CD1c-positive myeloid dendritic cell (primary cell): ENCODE measurements at regions not wholly inside any gene's neighbourhood (a gene's known extent, or its start where the extent isn't known, plus 50 kb on each side); places are given as distances from the start of the nearest gene placed in this dataset.
"Not testable (repeated sequence)": the region's sequence is repeated elsewhere in the genome, so short reads cannot be mapped to it uniquely, and the experiment has no call there.

Experiments
- DNase-seq: peaks from one replicate; pipeline ENCODE4 v3.0.0-alpha.2; 2016; ENCODE audit errors: extremely low spot score

DNA sequence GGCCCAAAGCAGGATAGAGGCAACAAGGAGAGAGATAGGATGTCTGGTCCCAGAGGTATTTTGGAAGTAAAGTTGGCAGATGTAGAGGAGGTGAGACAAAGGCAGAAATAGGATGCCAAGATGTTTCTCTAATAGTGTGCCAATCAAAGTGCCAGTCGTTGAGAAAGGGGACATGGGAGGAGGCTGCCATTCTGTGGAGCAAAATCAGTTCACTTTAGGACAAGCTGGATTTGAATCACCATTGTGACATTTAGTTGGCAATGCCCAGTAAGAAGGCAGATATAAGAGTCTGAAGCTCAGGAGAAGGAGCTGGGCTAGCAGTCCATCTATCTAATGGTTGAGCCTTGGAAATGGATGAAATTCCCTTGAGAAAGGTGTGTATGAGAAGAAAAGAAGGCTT is 53.8 kb downstream of the ADRB2 start:
- DNase-seq, result no peak

DNA sequence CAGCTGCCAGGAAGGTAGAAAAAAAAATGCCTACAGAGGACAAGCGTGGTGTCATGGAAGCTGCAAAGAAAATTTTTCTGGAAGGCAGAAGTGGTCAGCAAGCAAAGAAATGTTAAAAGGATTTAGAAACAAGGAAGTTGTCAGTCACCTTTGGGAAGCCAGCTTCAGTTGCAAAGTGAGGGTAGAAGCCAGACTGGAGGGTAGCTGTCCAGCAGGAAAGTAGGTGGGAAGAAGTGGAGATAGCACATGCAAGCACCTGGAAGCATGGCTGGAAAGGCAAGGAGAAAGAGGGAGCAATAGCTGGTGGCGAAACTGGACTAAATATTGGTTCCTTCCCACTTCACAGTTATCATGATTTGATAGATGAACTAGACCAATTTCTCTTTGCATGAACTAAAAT is 54.3 kb downstream of the ADRB2 start:
- peak; percentile 20 for DNase-seq

DNA sequence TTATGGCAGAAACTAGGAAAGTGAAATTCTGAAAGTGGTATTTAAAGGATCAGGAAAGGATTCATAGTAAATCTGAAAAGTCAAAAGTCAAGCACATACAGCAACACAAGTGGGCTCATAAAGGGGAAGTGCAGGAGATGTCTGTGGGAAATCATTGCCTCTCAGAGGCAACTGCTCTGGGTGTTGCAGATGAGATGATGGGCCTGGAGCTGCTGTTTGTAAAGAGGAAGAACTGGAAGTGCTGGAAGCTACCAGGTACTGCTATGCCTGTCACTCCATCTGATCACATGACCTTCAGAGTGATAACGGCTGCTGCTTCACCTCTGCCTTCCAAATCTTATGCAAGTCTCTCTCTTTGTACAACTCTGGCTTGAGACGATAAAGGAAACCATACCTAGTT is 55.9 kb downstream of the ADRB2 start:
- peak; percentile 45 for DNase-seq

DNA sequence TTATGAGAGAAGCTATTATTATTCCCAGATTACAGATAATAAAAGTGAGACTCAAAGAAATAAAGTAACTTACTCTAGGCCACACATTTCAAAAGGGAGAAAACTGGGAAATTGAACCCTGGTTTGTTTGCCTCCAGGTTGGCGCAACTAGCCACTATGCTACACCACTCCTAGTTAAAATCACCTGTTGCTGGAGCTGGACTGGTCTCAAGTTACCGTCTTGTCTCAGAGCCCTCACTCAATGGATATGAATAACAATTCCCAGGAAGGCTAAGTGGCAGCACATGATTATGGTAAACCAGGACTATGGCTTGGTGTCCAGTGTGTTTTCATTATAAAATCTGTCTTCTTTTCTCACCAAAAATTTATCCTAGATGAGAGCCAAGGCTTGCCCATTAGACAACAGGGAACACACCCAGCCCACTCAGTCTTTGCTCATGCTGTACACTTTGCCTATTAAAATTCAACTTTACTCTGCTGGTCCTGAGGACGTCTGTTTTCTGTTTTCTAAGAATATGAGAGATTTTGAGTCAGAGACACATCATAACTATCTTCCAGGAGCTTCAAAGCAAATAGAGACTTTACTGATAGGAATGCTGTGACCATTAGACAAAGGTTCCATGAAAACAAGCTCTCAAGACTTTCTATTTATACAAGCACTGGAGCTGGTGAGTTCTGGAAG is 58.1 kb downstream of the ADRB2 start:
- DNase-seq, result no peak

DNA sequence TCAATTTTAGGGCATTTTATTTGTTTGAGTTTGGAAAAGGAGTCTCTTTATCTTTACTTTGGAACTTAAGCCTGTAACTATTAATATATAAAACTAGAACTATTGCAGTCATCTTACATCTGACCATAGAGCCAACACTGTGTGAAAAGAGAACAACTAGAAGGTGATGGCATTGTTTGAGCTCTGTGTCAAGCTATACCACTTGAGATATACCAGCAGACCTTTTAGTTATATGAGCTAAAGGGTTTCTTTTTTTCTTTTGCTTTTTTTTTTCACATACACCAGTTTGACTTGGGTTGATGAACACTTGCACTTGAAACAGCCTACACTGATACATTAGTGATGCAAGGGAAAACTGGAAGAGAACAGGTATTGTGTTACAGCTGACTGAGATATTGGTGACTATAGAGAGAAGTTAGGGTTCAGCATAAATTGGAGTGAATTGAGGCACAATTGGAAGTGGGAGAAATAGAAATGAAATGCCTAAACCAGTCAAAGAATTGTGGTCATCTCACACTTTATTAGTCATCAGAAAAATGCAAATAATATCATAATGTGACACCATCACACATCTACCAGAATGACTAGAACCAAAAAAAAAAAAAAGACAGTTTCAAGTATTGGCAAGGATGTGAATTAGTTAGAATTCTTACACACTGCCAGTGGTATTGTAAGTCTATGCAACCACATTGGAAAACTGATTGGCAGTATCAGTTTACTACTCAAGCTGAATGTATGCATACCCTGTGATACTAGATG is 60.9 kb downstream of the ADRB2 start:
- no peak for DNase-seq

DNA sequence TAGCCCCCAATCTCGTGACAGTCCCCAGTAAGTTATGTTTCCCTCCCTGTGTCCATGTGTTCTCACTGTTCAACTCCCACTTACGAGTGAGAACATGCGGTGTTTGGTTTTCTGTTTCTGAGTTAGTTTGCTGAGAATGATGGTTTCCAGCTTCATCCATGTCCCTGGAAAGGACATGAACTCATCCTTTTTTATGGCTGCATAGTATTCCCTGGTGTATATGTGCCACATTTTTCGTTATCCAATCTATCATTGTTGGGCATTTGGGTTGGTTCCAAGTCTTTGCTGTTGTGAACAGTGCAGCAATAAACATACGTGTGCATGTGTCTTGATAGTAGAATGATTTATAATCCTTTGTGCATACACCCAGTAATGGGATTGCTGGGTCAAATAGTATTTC is 63.5 kb downstream of the ADRB2 start:
- DNase-seq, result not testable (repeated sequence)

DNA sequence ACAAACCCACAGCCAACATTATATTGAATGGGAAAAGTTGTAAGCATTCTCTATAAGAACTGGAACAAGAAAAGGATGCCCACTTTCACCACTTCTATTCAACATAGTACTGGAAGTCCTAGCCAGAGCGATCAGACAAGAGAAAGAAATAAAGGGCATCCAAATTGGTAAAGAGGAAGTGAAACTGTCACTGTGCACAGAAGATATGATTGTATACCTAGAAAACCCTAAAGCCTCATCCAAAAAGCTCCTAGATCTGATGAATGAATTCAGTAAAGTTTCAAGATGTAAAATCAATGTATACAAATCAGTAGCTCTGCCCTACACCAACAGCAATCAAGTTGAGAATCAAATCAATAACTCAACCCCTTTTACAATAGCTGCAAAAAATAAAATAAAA is 69.0 kb downstream of the ADRB2 start:
- DNase-seq, result not testable (repeated sequence)

DNA sequence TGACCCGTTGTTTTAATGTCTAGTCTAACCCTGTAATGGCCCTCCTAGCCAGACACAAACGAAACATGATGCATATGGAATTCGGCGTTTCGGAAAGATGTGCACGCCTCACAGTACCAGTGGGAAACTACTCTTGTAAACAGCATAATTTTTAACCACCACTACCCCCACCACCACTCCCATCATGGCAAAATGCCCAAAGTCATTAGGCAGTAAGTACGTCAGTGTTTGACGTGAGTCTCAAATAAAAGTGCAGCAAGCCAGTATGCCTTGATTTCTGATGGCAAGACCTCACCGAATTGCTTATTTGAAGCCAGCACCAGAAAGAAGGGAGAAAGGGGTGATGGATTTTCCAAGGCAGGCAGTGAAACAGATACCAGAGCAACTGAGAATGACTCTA is 71.4 kb downstream of the ADRB2 start:
- no peak for DNase-seq

DNA sequence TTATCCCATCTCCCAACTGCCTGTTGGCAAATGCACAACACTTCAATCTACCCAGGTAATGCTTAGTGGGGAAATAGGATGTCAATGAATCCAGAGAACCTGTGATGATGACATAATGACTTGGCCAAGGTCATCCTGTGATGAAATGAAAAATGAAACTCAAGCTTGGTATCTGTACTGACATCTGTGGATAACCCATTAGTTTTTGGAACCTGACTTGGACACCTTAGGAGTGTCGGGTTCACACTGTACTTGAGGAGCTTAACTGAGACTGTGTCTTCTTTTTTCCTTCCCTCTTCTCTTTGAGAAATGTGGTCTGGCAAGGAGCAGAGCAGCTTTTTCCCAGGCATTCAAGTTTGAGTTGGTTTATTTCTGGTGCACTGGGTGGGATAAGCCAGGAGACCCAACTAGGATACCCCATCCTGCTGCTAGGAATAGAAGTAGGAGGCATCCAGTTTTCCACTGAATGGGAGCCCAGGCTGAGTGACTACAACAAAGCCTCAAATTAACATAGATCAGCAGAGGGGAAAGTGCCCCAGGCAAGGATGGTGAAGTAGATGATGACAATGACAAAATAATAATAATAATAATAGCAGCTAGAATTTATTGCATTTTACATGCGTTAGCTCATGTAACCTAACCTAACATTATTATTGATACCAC is 72.1 kb downstream of the ADRB2 start:
- DNase-seq, result no peak

DNA sequence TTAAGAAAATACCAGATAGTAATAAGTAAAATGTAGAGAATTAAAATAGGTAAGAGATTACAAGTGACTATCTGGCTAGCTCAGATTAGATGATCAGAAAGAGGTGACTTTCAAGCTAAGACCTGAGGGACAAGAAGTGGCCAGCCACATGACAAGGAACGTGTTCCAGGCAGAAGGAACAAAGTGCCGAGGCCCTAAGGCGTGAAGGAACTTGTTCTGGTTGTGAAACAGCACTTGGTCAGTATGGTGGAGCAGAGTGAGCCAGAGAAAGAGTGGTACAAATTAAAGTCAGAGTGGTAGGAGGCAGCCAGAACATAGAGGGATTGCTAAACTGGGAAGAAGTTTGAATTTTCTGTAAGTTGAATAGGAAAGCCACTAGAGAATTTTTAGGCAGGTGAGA is 73.6 kb downstream of the ADRB2 start:
- DNase-seq, result no peak

DNA sequence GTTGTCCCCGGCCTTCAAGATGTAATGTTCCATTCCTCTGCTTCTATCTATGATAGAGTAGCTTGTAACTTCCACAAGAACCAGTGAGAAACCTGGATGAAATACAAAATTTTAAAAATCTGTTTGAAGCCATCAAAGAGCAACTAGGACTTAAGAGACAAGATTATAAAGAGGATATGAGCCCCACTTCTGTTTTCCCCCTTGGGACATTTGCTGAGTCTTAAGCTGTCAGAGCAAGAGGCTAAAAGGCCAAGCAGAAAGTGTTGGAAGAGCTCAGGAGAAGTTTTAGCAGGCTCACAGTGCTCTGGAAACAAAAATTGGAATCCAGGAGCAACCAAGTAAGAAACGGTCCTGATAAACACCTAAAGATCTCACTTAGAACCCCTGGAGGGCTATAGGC is 76.1 kb downstream of the ADRB2 start:
- DNase-seq, result no peak

DNA sequence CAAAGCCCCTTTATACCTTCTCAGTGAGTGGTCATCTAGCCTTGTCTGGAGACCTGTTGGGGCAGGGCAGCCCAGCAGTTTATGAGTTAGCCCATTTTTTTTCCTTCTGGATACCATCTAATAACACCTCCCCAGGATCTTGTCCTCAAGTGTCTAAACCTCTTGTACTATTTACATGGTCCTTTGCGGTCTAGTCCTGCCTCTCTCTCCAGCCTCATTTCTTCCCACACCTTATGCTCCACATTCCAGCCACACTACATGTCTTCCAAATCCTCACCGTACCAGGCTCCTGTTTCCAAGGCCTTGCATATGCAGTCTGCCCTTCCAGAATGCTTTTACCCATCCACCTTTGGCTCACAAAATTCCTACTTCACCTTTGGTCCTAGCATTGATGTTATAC is 77.2 kb downstream of the ADRB2 start:
- DNase-seq, result no peak

DNA sequence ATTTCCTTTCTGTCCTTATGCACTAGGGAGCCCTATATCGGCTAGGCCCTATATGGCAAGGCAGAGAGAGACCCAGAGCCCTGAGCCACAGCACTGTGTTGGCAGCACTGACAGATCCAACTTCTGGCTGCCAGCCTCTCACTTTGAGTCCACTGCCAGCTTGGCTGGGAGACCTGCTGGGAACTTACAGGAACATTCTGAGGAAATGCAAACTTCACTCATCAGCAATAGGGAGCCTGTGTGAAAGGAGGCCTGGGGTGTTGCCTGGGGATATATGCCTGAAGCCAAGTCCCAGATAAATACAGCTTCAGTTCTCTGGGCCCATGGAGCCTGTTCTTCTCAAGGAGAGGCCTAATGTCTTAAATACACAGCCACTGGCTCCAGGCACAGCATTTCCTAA is 78.0 kb downstream of the ADRB2 start:
- no peak for DNase-seq

DNA sequence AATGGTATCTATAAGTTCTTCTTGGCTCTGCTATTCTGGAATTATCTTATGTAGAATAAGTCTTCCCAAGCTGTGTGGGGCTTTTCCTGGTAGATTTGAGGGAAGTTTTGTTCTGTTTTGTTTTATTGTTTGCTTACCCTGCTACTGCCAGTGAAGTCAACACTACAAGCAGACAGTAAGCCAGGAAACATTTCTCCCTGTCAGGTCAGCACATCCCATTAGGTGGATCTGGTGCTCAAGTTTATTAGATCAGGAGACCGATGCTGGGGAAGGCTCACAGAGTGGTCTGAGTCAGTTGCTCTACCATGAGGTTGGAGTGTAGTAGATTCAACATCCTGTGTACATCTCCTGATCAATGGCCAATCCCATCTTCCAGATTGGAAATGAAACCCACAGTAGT is 79.1 kb downstream of the ADRB2 start:
- DNase-seq, result no peak

DNA sequence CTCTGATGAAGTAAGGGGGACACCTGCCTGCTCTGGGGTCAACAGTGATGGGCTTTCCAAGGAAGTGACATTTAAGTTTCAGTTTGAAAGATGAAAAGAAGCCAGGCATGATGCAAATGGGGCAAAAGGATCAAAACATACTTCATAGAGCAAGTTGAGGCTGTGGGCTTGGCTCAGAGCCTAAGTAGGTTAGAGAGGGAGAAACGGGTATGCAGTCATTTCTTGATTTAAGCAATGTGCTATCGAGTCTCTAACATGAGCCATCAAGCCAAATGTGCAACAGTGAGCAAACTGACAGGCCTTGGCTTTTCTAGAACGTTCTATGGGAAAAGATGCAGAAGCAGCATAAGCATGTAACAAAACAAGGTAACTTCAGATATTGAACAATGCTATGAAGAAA is 80.6 kb downstream of the ADRB2 start:
- no peak for DNase-seq

DNA sequence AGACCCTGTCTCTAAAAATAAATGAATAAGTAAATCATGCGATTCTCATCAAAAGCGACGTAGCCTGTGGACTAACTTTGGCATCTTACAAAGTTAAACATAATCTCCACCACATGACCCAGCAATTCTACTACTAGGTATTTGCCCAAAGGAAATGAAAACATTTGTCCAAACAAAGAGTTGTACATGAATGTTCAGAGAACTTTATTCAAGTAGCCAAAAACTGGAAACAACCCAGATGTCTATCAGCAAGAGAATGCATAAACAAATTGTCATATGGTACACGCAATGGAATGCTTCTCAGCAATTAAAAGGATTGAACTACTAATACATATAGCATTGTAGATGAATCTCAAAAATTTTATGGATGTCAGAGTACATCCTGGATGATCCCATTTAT is 82.6 kb downstream of the ADRB2 start:
- no peak for DNase-seq

DNA sequence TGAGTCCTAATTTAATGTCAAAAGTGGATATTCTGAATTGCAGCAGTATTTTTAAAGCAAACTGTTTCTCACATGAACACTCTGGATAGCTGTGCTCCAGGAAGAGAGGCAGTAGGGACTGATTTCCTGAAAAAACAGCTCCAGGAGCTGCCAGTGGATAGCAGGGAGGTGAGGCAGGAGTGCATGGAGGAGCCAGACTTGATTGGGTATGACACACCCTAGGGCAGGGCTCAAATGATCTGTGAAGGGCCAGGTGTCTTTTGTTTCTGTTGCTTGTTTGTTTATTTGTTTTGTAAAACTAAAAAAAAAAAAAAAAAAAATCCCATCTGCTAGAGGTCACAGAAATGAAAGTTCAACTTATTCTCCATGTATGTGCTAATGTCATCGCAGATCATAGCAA is 83.4 kb downstream of the ADRB2 start:
- no peak for DNase-seq

DNA sequence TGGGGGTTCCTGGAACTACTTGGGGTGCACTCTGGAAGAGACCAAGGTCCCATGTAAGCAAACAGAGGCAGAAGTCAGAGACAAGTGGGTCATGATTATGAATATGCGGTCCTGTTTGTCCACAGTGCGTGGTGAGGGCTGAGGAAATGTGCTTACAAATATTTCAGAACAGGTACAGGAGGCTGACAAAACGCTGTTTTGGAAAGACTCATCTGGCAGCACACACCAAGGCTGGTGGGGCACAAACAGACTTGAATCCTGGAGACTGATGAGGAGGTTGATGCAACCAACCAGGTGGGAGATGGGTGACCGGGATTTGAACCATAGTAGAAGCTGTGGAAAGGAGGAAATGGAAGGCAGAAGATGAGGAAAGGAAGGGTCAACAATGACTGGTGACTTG is 83.8 kb downstream of the ADRB2 start:
- DNase-seq, result no peak

DNA sequence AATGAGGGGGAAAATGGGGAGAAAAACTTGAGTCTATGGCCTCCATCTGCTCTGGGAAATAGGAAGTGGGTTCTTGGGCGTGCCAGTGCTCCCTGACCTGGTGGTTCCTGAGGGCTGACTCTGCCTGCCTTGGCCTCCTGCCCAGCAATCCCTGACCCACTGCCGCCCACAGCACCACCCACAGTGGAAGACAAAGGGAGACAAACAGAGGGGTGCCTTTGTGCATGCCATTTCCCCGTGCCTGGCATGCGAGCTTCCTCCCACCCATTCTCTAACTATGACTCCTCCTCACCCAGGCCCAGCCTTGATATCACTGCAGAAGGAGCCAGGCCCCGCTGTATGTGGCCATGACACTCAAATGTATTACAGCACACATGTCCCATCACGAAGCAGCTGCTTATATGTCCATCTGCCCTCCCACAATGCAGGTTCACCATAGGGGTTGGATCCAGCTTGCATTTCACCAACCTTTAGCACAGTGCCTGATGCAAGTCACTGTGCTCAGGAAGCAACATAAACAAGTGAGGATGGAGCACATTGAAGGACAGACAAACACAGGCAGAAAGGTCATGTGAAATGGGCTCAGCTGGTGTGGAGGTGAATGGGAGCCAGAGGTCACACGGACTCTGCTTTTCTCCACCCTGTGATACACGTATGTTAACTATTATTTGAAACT is 84.4 kb downstream of the ADRB2 start:
- DNase-seq, result peak; percentile 89

DNA sequence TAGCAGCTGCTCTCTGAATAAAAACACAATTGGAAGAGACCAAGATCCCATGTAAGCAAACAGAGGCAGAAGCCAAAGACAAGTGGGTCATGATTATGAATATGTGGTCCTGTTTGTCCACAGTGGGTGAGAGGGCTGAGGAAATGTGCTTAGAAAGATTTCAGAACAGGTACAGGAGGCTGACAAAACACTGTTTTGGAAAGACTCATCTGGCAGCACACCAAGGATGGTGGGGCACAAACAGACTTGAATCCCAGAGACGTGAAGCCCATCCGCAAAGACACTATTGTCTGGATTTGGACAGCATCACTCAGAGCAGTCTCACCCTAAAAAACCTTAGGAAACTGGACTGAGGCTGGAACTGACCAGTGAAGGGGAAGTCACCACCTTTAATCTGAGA is 85.0 kb downstream of the ADRB2 start:
- DNase-seq, result peak; percentile 24

DNA sequence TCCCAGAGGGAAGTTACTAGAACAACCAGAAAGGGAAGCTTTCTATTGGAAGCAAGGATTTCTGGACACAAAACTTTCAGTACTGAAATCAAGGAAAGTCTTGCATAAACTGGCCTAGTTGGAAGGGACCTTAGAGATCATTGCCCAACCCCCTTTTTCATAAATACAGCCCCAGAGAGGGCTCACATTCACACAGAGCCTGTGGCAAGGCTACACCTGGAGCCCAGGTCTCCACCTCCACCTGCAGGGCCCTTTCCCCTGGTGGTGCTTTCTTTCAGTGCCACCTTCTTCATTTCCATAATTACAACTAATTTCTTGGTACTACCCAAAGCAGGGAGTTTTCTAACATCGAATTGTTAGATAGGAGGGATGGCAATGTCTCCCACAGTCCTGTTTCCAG is 85.7 kb downstream of the ADRB2 start:
- DNase-seq, result no peak

DNA sequence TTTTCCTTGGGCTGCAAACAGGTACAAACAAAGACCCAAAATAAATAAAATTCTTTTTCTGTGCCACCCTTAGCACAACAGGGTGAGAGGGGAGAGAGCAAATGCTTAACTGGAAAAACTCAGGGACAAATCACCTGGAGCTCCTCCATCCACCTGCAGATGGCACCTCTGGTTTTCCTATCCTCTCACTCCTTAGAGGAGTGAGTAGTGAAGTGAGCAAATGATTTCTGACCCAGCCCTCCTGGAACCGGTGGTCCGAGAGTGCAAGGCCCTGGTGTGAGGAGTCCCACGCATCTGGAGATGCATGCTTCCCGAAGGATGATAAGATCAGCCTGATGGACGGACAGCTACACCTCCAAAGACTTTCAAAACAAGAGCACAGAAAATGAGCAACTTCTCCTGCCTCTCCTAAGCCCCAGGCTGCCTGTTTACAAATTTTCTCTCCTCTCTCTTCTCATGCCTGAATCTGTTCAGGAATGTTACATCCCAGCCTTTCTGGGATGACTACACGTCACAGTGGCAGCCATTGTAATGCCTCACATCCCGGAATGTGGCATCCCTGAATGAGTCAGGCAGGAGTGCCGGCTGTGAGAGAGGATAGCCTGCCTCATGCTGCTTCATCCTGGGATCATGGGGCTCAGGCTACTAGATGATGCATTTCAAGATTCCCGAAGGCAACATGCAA is 86.4 kb downstream of the ADRB2 start:
- DNase-seq, result no peak
